A549 (cell line): ENCODE measurements at regions not wholly inside any gene's neighbourhood (a gene's known extent, or its start where the extent isn't known, plus 50 kb on each side); places are given as distances from the start of the nearest gene placed in this dataset.

Source experiments
- ATAC-seq, 2 experiments: fragments of 200-7000 bp in 1 of 2; fragments of >200 bp in 1 of 2; cut with Nextera tagmentation in 1 of 2; cut with Tn5 transposase in 1 of 2; 3 replicates each; pipeline versions ENCODE4 v1.8.0 to v1.9.1; 2018 to 2020; ENCODE audit warnings: mild to moderate bottlenecking in 1 of 2, moderate library complexity in 1 of 2
- CTCF ChIA-PET: fragments of 300-600 bp; sonication (Branson Sonifier 250); formaldehyde crosslinking; extraction: SDS; loops from one replicate; lab custom pipeline; 2021; ENCODE audit warnings: antibody characterized with exemption, inconsistent platforms; lab: Yijun Ruan, JAX
- POLR2A ChIA-PET: fragments of 350-600 bp; formaldehyde crosslinking; extraction: SDS; loops from one replicate; lab custom pipeline; 2021; ENCODE audit warnings: antibody characterized with exemption, inconsistent platforms; lab: Yijun Ruan, JAX
- DNase-seq, 2 experiments: peaks; one replicate each; pipeline versions ENCODE4 v3.0.0 to v3.0.0-alpha.2; 2011 to 2016; ENCODE audit warnings: low read depth in 1 of 2, low spot score in 1 of 2
- FAIRE-seq: peaks from 2 replicates; lab custom pipeline; 2011; peaks lifted over from hg19 to GRCh38; lab: Jason Lieb, UNC
- H3K27ac ChIP-seq, 2 experiments: fragments of >200 bp; sonication (Bioruptor Twin); formaldehyde crosslinking; 3 replicates each; pipeline ENCODE4 v1.5.1; 2016 to 2017
- H3K4me1 ChIP-seq: fragments of >200 bp; sonication (Bioruptor Twin); formaldehyde crosslinking; 3 replicates; pipeline ENCODE4 v1.6.1; 2016
- H3K4me2 ChIP-seq: fragments of >200 bp; sonication (Bioruptor Twin); formaldehyde crosslinking; 3 replicates; pipeline ENCODE4 v1.6.1; 2016
- H3K4me3 ChIP-seq: fragments of >200 bp; sonication (Bioruptor Twin); formaldehyde crosslinking; 3 replicates; pipeline ENCODE4 v1.5.1; 2016
- H3K9me3 ChIP-seq: fragments of >200 bp; sonication (Bioruptor Twin); formaldehyde crosslinking; 3 replicates; pipeline ENCODE4 v1.6.1; 2016
- ATOH8 ChIP-seq: fragments of 250-450 bp; sonication (Bioruptor Pico); IDR thresholded peaks from 2 replicates; pipeline ENCODE4 v1.5.0; 2020; ENCODE audit warnings: low read depth, mild to moderate bottlenecking, moderate library complexity
- CBX2 ChIP-seq: fragments of 200-600 bp; sonication (generic); IDR thresholded peaks from 2 replicates; pipeline ENCODE4 v1.6.1; 2016; ENCODE audit warnings: low read depth, mild to moderate bottlenecking, borderline replicate concordance
- CBX8 ChIP-seq: fragments of 200-600 bp; sonication (generic); IDR thresholded peaks from 2 replicates; pipeline ENCODE4 v1.6.1; 2016
- CEBPB ChIP-seq, 2 experiments: fragments of >200 bp in 1 of 2; sonication (Bioruptor Twin) in 1 of 2; formaldehyde crosslinking in 1 of 2; IDR thresholded peaks; 2 replicates each; pipeline ENCODE4 v1.6.1; 2012 to 2016
- CHD2 ChIP-seq: fragments of 150-350 bp; IDR thresholded peaks from 2 replicates; pipeline ENCODE4 v1.6.1; 2014; ENCODE audit warnings: low read length; ENCODE audit not compliant: partially characterized antibody
- CTCF ChIP-seq: fragments of >200 bp; sonication (Bioruptor Twin); formaldehyde crosslinking; IDR thresholded peaks from 3 replicates; pipeline ENCODE4 v1.5.1; 2016
- ELK1 ChIP-seq: fragments of 150-350 bp; IDR thresholded peaks from 2 replicates; pipeline ENCODE4 v1.6.1; 2014; ENCODE audit warnings: low read depth, mild to moderate bottlenecking, low read length
- HES2 ChIP-seq: fragments of >200 bp; sonication (Bioruptor Twin); formaldehyde crosslinking; IDR thresholded peaks from 2 replicates; pipeline ENCODE4 v1.6.1; 2016
- HEYL ChIP-seq: fragments of 250-450 bp; sonication (Bioruptor Pico); IDR thresholded peaks from 2 replicates; pipeline ENCODE4 v1.8.0; 2021; ENCODE audit warnings: mild to moderate bottlenecking, moderate library complexity
- HOXB13 ChIP-seq: fragments of 250-450 bp; sonication (Bioruptor Pico); IDR thresholded peaks from 2 replicates; pipeline ENCODE4 v1.5.0; 2020; ENCODE audit warnings: low read depth, mild to moderate bottlenecking, moderate library complexity
- JUN ChIP-seq, 2 experiments: fragments of >200 bp; sonication (Bioruptor Twin); formaldehyde crosslinking; IDR thresholded peaks; 2 replicates in 1 of 2; 3 replicates in 1 of 2; pipeline ENCODE4 v1.6.1; 2016 to 2017
- KDM1A ChIP-seq: fragments of 200-600 bp; sonication (generic); IDR thresholded peaks from 2 replicates; pipeline ENCODE4 v1.6.1; 2016; ENCODE audit warnings: low read depth, mild to moderate bottlenecking
- MAFK ChIP-seq: fragments of 450-650 bp; IDR thresholded peaks from 2 replicates; pipeline ENCODE4 v1.6.1; 2014; ENCODE audit not compliant: partially characterized antibody
- NPAS2 ChIP-seq: fragments of 250-450 bp; sonication (Bioruptor Pico); IDR thresholded peaks from 2 replicates; pipeline ENCODE4 v1.8.0; 2022; ENCODE audit warnings: mild to moderate bottlenecking, moderate library complexity, borderline replicate concordance
- NR3C1 ChIP-seq: fragments of >200 bp; sonication (Bioruptor Twin); formaldehyde crosslinking; IDR thresholded peaks from 3 replicates; pipeline ENCODE4 v1.6.1; 2017
- POLR2A ChIP-seq: IDR thresholded peaks from 2 replicates; pipeline ENCODE4 v1.6.1; 2012; ENCODE audit warnings: mild to moderate bottlenecking, low read length
- POLR2AphosphoS2 ChIP-seq: conservative IDR thresholded peaks from 2 replicates; pipeline ENCODE4 v1.6.1; 2012; ENCODE audit warnings: low read length, improper control_type of control experiment, inconsistent platforms
- RAD21 ChIP-seq, 2 experiments: fragments of >200 bp in 1 of 2; sonication (Bioruptor Twin) in 1 of 2; formaldehyde crosslinking in 1 of 2; IDR thresholded peaks in 1 of 2; conservative IDR thresholded peaks in 1 of 2; 2 replicates in 1 of 2; 3 replicates in 1 of 2; pipeline ENCODE4 v1.6.1; 2012 to 2018; ENCODE audit warnings: inconsistent platforms in 1 of 2
- RNF2 ChIP-seq: fragments of 200-600 bp; sonication (generic); IDR thresholded peaks from 2 replicates; pipeline ENCODE4 v1.6.1; 2016; ENCODE audit warnings: low read depth, mild to moderate bottlenecking, antibody characterized with exemption, moderate library complexity, borderline replicate concordance
- SMC3 ChIP-seq: fragments of >200 bp; sonication (Bioruptor Twin); formaldehyde crosslinking; IDR thresholded peaks from 3 replicates; pipeline ENCODE4 v1.6.1; 2018; ENCODE audit warnings: inconsistent platforms
- TP53 ChIP-seq: fragments of 250-450 bp; sonication (Bioruptor Pico); IDR thresholded peaks from 2 replicates; pipeline ENCODE4 v1.5.0; 2021; ENCODE audit warnings: mild to moderate bottlenecking, moderate library complexity
- USF2 ChIP-seq: fragments of 450-650 bp; IDR thresholded peaks from 2 replicates; pipeline ENCODE4 v1.6.1; 2014; ENCODE audit warnings: antibody characterized with exemption
- ZC3H11A ChIP-seq: fragments of 450-650 bp; IDR thresholded peaks from 2 replicates; pipeline ENCODE4 v1.6.1; 2014; ENCODE audit warnings: antibody characterized with exemption, mild to moderate bottlenecking
- ZFP36 ChIP-seq: fragments of 450-650 bp; IDR thresholded peaks from 2 replicates; pipeline ENCODE4 v1.6.1; 2014; ENCODE audit warnings: borderline replicate concordance; ENCODE audit not compliant: partially characterized antibody
- whole genome bisulfite sequencing: methylation state at CpG from one replicate; pipeline ENCODE4 v1.1.6; 2017; ENCODE audit errors: missing lambda C conversion rate; 5-methylcytosine and 5-hydroxymethylcytosine counted together

GRCh38 chr12:100733817-100734593 is 60.6 kb upstream of the ANO4 start:
- ChIA-PET POLR2A (no interaction called here), CTCF (interaction anchor here (0.5 to 4.4 kb wide), 24 partner anchors 9 to 672 kb away, joined by 3 to 22 read pairs (median 5); no protein-coding TSS in a partner anchor)
- 17% methylated on average over 5 of the region's 5 CpGs for WGBS
- TF ChIP-seq RAD21 (conservative IDR thresholded peaks at IDR 0.05 in 1 of 2, IDR thresholded peaks at IDR 0.05 in 1 of 2) (peak; percentile 54 to 60), ATOH8 (CRISPR knock-in tag) (no peak), CTCF (peak; percentile 64), SMC3 (peak; percentile 74)
- FAIRE-seq (no peak), DNase-seq (peak; percentile 17 to 60), ATAC-seq (peak in 1 of 2 experiments; percentile 87; a peak in 3 of 6 replicates)
- Histone ChIP-seq H3K4me3 (no peak overlapping the region), H3K4me1 (no peaks in the 10 kb centered on the region), H3K4me2 (no peak overlapping the region), H3K9me3 (no peaks in the 10 kb centered on the region), H3K27ac (no peak overlapping the region)

GRCh38 chr12:100737168-100737567 is 57.4 kb upstream of the ANO4 start:
- H3K27ac ChIP-seq = no peak overlapping the region
- TF ChIP-seq ATOH8 (CRISPR knock-in tag) (no peak), TP53 (CRISPR knock-in tag) (no peak), RNF2 (no peak), ZFP36 (no peak), NR3C1 (no peak), CHD2 (no peak), POLR2A (no peak), HES2 (no peak), NPAS2 (CRISPR knock-in tag) (no peak), HEYL (CRISPR knock-in tag) (no peak), ZC3H11A (no peak), CEBPB (IDR thresholded peaks at IDR 0.05) (no peak), KDM1A (no peak)
- TF ChIP-seq, all 56 proteins: peak for 0
- no peak overlapping the region for H3K4me3 ChIP-seq
- no peaks in the 10 kb centered on the region for H3K4me1 ChIP-seq
- no peak overlapping the region for H3K4me2 ChIP-seq
- no peaks in the 10 kb centered on the region for H3K9me3 ChIP-seq
- ATAC-seq (peak in 1 of 2 experiments; percentile 40; a peak in 3 of 6 replicates), FAIRE-seq (no peak), DNase-seq (peak in 1 of 2 experiments; percentile 6)
- WGBS = 4% methylated on average over 2 of the region's 2 CpGs
- ChIA-PET CTCF (no interaction called here), POLR2A (no interaction called here)

- FAIRE-seq (no peak), DNase-seq (no peak), ATAC-seq (no peak)
- ChIA-PET POLR2A (no interaction called here), CTCF (no interaction called here)
- 3% methylated on average over 2 of the region's 2 CpGs for WGBS
- Histone ChIP-seq H3K4me1 (no peaks in the 10 kb centered on the region), H3K27ac (no peak overlapping the region), H3K4me2 (no peak overlapping the region), H3K4me3 (no peak overlapping the region), H3K9me3 (no peaks in the 10 kb centered on the region)
- TF ChIP-seq NR3C1 = no peak
- no peak for TF ChIP-seq CBX2
- TF ChIP-seq MAFK = no peak
- no peak for TF ChIP-seq CBX8
- TF ChIP-seq ZFP36 = no peak
- no peak for TF ChIP-seq USF2
- TF ChIP-seq ELK1 = no peak
- TF ChIP-seq SMC3 = no peak
- no peak for TF ChIP-seq KDM1A
- no peak for TF ChIP-seq HOXB13 (CRISPR knock-in tag)
- no peak for TF ChIP-seq POLR2AphosphoS2
- TF ChIP-seq POLR2A = no peak
- TF ChIP-seq JUN (IDR thresholded peaks at IDR 0.05) = no peak
- no peak for TF ChIP-seq ATOH8 (CRISPR knock-in tag)
Observed at GRCh38 chr12:100738086-100738485, 56.5 kb upstream of the ANO4 start.
